GM18867 (cell line): ENCODE measurements at regions not wholly inside any gene's neighbourhood (a gene's known extent, or its start where the extent isn't known, plus 50 kb on each side); places are given as distances from the start of the nearest gene placed in this dataset.
"Not testable (repeated sequence)": the region's sequence is repeated elsewhere in the genome, so short reads cannot be mapped to it uniquely, and the experiment has no call there.

Experiments used
- ATAC-seq: cut with Tn5 transposase; IDR thresholded peaks from one replicate; pipeline ENCODE4 v1.9.1; 2021; ENCODE audit warnings: mild to moderate bottlenecking, moderate library complexity; ENCODE audit not compliant: unreplicated experiment

DNA sequence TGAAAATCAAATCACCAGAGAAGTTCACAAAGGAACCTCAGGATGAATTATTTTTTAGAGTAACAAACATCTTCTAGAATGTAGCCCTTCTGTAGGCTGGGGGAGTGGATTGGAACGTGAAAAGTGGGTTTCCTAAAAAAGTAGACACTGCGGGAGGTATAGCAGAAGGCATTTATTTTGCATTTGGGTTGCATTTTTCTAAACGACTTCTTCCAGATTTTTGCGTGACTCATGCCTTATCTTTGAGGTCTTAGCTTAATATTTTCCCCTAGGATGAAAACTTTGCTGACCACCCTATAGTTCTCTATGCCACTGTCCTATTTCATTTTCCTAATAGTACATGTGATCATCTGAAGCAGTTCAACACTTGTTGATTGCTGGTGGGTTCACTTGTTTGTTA lies 112.7 kb upstream of the JCAD start:
- ATAC-seq, result no peak

- ATAC-seq, result no peak
Measured at GRCh38 chr10:30171601-30172000, 112.2 kb upstream of the JCAD start.

DNA sequence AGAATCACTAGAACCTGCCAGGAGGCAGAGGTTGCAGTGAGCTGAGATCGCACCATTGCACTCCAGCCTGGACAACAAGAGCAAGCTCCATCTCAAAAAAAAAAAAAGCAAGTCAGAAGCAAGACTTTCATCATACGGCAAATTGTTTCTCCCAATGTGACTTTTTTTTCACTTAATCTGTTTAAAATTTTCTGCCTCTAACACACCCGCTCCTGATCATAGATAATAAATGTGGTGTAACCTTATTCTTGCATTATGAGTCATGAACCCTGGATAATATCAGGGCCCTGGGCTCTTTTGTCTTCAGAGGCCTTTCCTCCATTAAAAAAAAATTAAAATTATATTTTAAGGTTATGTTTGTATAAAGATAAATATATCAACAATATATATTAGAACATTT lies 111.4 kb upstream of the JCAD start:
- ATAC-seq, result no peak

- no peak for ATAC-seq
Measured at GRCh38 chr10:30170146-30170545, 110.8 kb upstream of the JCAD start.

DNA sequence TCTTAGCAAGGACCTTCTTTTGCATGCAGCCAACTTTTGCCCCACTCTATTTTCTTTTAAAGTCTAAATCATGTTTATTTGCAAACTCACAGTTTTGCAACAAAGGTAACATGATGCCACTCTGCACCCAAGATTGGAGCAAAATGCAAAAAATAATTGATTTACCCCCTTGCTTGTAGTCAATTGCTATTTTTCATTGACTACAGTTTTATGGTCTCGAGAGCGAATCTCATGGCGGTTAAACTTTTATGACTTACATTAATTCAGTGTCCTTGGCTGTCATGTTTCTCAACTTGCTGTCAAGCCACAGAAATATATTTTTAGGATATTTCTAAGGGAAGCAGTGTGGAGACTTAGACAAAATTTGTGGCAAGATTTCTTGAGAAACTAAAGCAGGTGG lies 110.0 kb upstream of the JCAD start:
- no peak for ATAC-seq

- ATAC-seq, result no peak
Measured at GRCh38 chr10:30166929-30167328, 107.5 kb upstream of the JCAD start.

DNA sequence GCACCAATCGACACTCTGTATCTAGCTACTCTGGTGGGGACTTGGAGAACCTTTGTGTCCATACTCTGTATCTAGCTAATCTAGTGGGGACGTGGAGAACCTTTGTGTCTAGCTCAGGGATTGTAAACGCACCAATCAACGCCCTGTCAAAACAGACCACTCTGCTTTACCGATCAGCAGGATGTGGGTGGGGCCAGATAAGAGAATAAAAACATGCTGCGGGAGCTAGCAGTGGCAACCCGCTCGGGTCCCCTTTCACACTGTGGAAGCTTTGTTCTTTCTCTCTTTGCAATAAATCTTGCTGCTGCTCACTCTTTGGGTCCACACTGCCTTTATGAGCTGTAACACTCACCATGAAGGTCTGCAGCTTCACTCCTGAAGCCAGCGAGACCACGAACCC lies 104.0 kb upstream of the JCAD start:
- not testable (repeated sequence) for ATAC-seq

DNA sequence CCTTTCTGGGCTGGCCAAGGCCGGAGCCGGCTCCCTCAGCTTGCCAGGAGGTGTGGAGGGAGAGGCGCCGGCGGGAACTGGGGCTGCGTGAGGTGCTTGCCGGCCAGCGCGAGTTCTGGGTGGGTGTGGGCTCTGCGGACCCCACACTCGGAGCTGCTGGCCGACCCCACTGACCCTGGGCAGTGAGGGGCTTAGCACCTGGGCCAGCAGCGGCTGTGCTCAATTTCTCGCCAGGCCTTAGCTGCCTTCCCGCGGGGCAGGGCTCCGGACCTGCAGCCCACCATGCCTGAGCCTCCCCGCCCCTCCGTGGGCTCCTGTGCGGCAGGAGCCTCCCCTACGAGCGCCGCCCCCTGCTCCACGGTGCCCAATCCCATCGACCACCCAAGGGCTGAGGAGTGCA lies 103.4 kb upstream of the JCAD start:
- ATAC-seq, result not testable (repeated sequence)

DNA sequence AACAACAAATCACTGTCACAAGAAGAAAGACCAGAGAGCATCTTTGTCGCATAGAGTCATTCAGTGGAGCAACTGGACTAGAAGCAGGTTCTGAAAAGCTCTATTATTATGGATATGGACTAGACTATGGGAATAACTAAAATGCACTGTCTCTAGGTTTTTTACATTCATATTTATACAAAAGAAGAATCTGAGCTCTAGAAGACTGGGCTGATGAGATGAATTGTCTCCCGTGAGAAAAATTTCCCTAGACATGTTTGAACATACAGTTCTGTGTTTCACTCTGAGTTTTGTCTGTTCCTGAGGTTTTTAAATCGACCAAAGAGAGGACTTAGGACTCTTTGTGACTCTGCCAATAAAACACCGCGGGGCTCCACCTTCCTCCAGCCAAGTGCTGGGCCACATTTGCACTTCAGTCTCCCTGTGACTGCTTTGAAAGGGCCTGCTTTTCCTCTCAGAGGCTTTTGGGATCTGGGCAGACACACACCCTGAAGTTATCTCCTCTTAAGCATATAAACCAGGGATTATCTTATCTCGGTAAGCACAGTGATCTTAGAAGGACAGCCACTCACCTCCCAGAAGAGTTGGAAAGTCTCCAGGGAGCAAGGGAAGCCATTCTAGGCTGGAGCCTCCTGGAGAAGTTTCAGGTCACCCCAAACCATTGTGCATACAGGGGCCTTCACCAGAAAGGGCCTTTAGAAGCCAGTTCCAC lies 101.0 kb upstream of the JCAD start:
- no peak for ATAC-seq

GRCh38 chr10:30159614-30160013 lies 100.2 kb upstream of the JCAD start:
- ATAC-seq, result not testable (repeated sequence)

- no peak for ATAC-seq
Measured at GRCh38 chr10:30158325-30158960, 99.1 kb upstream of the JCAD start.

DNA sequence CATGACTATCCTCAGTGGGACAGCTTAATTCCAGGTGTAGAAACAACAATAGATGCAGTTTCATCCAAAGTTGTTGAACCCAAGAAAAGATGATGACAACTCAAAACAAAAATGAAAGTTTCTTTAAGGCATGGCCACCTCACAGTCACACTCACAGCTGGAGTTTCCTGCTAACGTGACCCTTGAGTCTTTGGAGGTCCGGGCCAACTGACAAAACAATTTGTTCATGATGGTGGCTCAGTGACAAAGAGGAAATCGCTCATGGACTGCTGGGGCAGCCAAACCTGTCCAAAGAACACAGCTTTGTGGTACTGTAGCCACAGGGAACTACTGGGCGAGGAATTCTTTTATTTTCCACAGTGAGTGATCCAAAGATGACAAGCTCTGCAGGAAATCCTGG lies 96.0 kb upstream of the JCAD start:
- ATAC-seq, result no peak

DNA sequence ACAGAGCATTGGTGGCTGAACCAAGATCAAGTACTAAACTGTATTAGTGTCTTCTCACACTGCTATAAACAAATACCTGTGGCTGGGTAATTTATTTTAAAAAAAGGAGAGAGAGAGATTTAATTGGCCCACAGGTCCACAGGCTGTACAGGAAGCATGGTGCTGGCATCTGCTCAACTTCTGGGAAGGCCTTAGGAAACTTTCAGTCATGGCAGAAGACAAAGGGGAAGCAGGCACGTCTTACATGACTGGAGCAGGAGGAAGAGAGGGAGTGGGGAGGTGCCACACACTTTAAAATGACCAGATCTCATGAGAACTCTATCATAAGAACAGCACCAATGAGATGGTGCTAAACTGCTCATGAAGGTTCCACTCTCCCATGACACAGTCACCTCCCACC lies 95.2 kb upstream of the JCAD start:
- no peak for ATAC-seq

DNA sequence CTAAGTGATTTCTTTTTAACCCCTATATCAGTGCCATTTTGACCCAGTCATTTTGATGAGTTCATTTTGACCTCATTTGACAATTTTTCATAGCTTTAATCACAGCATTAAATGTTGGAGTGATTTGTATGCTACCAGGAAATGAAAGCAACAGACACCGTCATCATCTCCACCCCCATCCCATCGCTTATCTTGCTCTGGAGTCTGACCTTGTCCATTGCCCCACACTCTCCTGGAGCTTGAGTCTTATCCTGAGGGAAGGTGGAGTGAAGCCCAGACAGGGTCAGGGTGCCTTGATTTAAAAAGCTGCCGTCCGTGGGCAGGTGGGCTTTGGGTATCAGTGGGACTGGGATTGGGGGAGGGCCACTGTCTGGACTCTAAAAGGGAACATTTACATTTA lies 94.7 kb upstream of the JCAD start:
- no peak for ATAC-seq

DNA sequence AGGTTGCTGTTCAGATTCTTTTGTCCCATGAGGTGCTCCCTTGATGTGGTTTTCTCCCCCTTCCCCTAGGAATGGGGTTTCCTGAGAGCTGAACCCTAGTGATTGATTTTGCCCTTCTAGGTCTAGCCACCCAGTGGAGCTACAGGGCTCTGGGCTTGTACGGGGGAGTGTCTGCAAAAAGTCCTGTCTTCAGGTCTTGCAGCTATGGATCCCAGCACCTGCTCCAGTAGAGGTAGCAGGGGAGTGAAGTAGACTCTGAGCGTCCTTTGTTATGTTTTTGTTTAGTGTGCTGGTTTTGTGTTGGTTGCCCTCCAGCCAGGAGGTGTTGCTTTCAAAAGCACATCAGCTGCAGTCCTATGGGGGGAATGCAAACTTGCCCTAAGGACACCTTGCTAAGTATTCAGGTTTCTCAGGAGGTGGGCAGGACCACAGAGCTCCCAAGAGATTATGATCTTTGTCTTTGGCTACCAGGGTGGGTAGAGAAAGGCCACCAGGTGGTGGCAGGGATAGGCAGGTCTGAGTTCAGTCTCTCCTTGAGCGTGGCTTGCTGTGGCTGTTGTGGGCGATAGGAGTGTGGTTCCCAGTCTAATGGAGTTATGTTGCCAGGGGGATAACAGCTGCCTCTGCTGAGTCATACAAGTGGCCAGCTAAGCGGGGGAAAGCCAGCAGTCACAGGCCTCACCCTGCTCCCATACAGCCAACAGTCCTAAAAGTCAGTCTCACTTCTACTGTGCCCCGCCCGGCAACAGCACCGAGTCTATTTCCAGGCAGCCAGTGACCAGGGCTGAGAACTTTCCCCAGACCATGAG lies 92.4 kb upstream of the JCAD start:
- no peak for ATAC-seq

DNA sequence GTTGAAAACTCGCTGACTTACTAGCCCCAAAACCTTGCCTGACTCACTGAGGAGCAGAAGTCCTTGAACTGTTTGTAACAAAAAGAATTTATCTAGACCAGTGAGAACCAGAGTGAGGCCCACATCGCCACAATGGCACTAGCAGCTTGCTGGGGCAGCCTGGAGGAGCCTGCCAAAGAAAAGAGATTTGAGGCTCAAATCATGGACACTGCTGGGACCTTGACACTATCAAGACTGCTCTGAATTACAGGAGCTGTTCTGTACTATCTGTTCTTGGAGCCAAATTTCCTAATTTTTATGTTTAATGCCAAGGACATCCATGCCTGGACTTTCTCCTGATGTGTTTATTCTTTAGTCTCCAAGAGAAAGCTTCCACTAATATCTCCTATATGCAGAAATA lies 82.0 kb upstream of the JCAD start:
- no peak for ATAC-seq

DNA sequence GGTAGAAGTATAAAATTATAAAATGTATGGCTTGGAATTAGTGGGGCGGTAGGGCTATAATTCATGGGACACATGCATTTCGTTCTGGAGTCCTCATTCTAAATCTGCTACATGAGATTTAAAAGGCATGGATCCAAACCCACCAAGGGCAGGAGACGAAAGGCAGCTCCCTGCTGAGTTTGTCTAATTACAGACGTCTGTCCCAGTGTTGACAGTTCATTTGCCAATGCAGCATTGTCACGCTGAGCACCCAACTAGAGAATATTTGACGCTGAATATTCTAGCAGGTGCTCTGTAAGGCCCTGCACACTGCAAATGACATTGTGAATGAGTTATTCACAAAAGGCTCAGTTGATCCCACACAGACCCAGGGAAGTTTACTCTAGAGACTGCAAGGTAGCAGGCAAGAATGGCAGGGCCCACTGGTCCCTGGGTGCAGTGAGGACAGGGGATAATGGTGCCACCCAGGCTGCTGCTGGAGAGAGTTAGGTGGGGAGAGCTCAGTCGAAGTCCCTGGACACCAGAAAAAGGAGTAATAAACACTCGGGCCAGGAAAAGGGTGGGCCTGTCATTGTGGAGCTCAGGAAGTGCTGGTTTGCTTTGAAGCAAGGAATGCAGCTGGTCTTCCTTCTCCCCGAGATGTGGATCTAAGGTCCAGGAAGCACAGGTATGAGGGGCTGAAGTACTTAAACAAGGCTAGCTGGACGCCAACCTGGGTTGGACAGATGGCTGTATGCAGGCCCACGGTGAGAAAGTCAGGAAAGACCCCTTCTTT lies 75.0 kb upstream of the JCAD start:
- no peak for ATAC-seq

GRCh38 chr10:30133198-30133597 lies 73.8 kb upstream of the JCAD start:
- ATAC-seq, result no peak

GRCh38 chr10:30131369-30131768 lies 72.0 kb upstream of the JCAD start:
- not testable (repeated sequence) for ATAC-seq

GRCh38 chr10:30129326-30129725 lies 69.9 kb upstream of the JCAD start:
- ATAC-seq, result not testable (repeated sequence)

DNA sequence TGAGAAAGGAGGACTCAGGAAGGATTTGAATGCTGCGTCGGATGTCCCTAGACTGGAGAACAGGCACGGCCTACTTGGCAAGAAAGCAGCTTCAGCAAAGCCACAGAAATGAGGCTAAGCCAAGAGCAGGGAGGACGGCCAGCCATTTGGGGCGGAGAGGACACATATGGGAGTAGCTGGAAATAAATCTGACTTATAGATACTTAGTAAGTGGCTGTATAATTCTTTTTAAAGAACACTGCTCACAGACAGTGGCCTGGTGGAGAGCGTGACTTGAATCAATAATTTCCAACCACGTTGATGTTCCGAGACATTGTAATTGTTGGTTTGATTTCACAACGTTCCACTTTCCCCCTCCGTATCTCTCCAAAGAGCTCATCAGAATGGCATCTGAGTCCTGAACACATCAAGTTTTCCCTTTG lies 67.7 kb upstream of the JCAD start:
- ATAC-seq, result no peak
